GM12873 (cell line): ENCODE measurements at regions not wholly inside any gene's neighbourhood (a gene's known extent, or its start where the extent isn't known, plus 50 kb on each side); places are given as distances from the start of the nearest gene placed in this dataset.

ENCODE experiments used
- TF ChIP-seq, protein P1 (sequence below): IDR thresholded peaks from 2 replicates; pipeline ENCODE4 v1.5.1; 2012; ENCODE audit warnings: low read depth, mild to moderate bottlenecking, moderate library complexity, low read length, control low read depth; ENCODE audit not compliant: insufficient read depth; ENCODE audit errors: missing control alignments

DNA sequence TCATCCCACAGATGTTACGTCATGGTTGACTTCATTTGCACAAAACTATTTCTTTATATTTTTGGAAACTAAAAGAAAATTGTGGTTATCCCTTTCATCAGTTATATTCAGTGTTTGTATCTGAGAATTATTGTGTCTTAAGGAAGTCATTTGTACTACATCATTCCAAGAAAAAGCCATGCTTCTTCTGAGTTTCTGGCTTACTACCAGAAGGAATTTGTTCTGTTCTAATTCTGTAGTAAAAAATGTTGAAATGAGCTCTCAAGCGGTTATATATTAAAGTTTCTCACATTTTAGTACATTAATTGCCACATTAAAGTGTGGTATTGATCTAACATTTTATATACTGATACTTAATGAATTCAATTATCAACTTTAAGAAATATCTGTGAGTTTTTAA, 1844.5 kb downstream of the PCDH7 start:
- TF ChIP-seq, protein P1, sequence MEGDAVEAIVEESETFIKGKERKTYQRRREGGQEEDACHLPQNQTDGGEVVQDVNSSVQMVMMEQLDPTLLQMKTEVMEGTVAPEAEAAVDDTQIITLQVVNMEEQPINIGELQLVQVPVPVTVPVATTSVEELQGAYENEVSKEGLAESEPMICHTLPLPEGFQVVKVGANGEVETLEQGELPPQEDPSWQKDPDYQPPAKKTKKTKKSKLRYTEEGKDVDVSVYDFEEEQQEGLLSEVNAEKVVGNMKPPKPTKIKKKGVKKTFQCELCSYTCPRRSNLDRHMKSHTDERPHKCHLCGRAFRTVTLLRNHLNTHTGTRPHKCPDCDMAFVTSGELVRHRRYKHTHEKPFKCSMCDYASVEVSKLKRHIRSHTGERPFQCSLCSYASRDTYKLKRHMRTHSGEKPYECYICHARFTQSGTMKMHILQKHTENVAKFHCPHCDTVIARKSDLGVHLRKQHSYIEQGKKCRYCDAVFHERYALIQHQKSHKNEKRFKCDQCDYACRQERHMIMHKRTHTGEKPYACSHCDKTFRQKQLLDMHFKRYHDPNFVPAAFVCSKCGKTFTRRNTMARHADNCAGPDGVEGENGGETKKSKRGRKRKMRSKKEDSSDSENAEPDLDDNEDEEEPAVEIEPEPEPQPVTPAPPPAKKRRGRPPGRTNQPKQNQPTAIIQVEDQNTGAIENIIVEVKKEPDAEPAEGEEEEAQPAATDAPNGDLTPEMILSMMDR: no peak

DNA sequence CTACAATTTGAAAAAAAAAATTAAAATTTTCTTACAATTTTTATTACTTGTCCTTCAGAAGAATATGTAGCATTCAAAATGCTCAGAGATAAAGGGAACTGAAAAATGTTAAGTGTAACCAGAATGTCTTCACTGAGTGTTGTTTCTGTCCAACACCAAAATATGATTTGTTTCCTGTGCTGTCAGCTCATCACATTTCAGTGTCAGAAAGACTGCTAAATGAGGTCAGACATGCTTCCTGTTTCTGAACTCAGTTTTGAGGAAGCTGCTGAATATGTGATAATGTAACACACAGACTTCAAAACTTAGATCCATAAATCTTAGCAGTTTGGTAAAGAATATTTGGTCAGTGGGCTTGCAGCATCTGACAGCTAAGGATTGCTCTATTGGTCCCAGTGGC, 1849.7 kb downstream of the PCDH7 start:
- TF ChIP-seq, protein P1: no peak

DNA sequence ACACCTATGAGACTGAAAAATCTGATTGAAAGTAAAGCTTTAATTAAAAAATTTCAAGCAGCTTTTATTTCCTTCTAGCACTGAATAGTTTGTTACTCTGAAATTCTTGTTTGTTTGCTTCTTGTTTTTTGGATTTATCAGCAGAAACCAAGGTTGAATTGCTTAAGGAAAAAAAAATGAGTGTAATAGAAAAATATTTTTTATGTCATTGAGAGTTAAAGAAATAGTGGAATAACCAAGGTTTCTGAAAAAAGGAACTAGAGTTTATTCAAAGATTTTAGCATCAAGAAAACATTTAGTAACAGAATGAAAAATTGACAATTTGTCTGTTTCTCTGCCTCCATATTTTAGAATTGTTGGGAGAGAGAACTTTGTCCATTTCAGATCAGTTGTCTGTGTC, 1852.2 kb downstream of the PCDH7 start:
- TF ChIP-seq, protein P1: no peak

DNA sequence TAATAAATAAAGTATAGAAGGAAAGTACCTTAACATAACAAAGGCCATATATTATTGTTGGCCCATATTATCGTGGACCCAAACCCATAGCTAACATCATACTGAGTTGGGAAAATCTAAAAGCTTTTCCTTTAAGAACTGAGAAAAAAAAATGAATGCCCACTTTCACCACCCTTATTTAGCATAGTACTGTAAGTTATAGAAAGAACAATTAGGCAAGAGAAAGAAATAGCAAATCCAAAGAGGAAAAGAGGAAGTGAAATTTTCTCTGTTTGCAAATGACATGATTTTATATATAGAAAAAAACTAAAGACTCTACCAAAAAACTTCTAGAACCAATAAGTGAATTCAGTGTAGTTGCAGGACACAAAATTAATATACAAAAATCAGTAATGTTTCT, 1854.6 kb downstream of the PCDH7 start:
- TF ChIP-seq, protein P1: no peak

DNA sequence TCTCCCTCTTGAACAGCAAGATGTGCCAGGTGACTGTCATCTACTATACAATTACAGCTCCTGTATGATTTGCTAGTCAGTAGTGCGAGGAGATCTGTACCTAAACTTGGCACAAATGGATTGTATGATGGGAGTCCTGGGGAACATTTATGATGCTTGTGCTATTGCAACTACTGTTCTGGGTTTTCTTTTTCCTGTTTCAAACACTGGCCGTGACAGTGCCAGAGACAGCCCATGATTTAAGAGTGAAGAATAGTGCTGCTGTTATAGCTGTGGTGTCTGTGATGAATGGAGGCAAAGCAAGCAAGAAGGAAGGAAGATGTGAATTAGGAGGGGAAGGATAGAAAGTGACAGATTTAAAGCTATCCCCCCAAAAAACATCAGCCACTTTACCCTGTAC, 1868.9 kb downstream of the PCDH7 start:
- TF ChIP-seq, protein P1: no peak

DNA sequence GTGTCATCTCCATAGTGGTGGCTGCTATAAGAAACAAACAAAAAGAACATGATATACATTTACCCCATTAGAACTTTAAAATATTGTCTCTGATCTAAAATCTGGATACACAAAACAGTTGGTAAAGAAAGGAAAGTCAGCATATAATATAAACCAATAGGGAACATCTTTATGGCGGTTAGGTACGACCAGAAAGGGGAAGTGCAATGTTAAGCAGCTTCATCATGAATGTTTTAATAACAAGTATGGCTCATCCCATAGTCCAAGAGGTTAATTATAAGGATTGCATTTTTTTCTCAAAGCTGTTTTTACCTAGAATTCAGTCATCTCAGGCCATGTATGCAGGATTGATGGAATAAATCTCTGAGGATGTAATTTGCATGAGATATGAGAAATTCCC, 1869.7 kb downstream of the PCDH7 start:
- TF ChIP-seq, protein P1: no peak

DNA sequence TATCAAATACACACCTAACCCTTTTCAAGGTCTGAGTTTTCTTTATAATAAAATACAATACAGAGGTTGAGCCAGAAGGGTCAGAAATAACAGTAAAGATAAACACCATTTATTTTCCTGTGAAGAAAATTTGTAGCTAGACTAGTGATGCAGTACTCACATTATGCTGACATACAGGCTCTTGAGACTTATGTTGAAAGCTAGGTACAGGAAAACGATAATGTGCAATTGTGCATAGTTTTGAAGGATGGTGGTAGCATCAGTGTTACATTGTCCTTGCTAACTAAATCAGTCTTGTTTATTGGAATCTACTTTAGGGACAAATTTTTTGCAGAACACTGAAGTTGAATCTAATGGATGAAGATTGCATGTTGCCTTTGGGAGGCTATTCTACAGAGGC, 1877.2 kb downstream of the PCDH7 start:
- TF ChIP-seq, protein P1: no peak
